22Rv1 (cell line): ENCODE measurements at regions not wholly inside any gene's neighbourhood (a gene's known extent, or its start where the extent isn't known, plus 50 kb on each side); places are given as distances from the start of the nearest gene placed in this dataset.

ENCODE experiments used
- H3K27ac ChIP-seq: fragments of 450-650 bp; 2 replicates; pipeline ENCODE4 v1.5.1; 2017
- CTCF ChIP-seq: fragments of 450-650 bp; IDR thresholded peaks from 2 replicates; pipeline ENCODE4 v1.5.1; 2017; ENCODE audit warnings: mild to moderate bottlenecking
- ZFX ChIP-seq: fragments of 450-650 bp; IDR thresholded peaks from 2 replicates; pipeline ENCODE4 v1.6.1; 2017; ENCODE audit warnings: antibody characterized with exemption, borderline replicate concordance

- TF ChIP-seq ZFX (no peak), CTCF (no peak)
- no peak overlapping the region for H3K27ac ChIP-seq
Observed at GRCh38 chr17:70775679-70776078, 606.3 kb downstream of the KCNJ2 start.

- H3K27ac ChIP-seq, result no peak overlapping the region
- no peak for TF ChIP-seq ZFX
- TF ChIP-seq CTCF, result no peak
Observed at GRCh38 chr17:70776441-70776840, 607.1 kb downstream of the KCNJ2 start.

GRCh38 chr17:70780031-70780430 lies 610.7 kb downstream of the KCNJ2 start:
- no peak for TF ChIP-seq ZFX
- no peak for TF ChIP-seq CTCF
- H3K27ac ChIP-seq, result no peak overlapping the region

- TF ChIP-seq CTCF (no peak), ZFX (no peak)
- H3K27ac ChIP-seq, result no peak overlapping the region
Observed at GRCh38 chr17:70786081-70786480, 616.7 kb downstream of the KCNJ2 start.

GRCh38 chr17:70787721-70788300 lies 618.5 kb downstream of the KCNJ2 start:
- no peak for TF ChIP-seq ZFX
- TF ChIP-seq CTCF, result no peak
- no peak overlapping the region for H3K27ac ChIP-seq

- H3K27ac ChIP-seq, result no peak overlapping the region
- TF ChIP-seq CTCF (no peak), ZFX (no peak)
Observed at GRCh38 chr17:70791748-70792443, 622.6 kb downstream of the KCNJ2 start.

GRCh38 chr17:70794738-70795137 lies 625.4 kb downstream of the KCNJ2 start:
- TF ChIP-seq ZFX (no peak), CTCF (no peak)
- no peak overlapping the region for H3K27ac ChIP-seq
